HepG2 (cell line): ENCODE measurements at regions not wholly inside any gene's neighbourhood (a gene's known extent, or its start where the extent isn't known, plus 50 kb on each side); places are given as distances from the start of the nearest gene placed in this dataset.

Source experiments
- ATAC-seq: fragments of 200-7000 bp; cut with Tn5 transposase; 3 replicates; pipeline ENCODE4 v1.9.1; 2020; ENCODE audit warnings: mild to moderate bottlenecking, moderate library complexity
- BruUV-seq: library from RNA; stranded (reverse); fragments of 400-500 nt; replicated peaks from 2 replicates; lab custom pipeline; 2021; lab: Mats Ljungman, UMichigan
- CTCF ChIA-PET: fragments of 300-600 bp; formaldehyde crosslinking; extraction: SDS; loops from one replicate; lab custom pipeline; 2021; ENCODE audit warnings: low total read pairs, inconsistent platforms, low intra/inter-chr PET ratio; lab: Yijun Ruan, JAX
- POLR2A ChIA-PET: fragments of 350-600 bp; sonication (Branson Sonifier 250); formaldehyde crosslinking; loops from one replicate; lab custom pipeline; 2020; ENCODE audit warnings: antibody characterized with exemption, inconsistent platforms; lab: Yijun Ruan, JAX
- DNase-seq: peaks from one replicate; pipeline ENCODE4 v3.0.0-alpha.2; 2015; ENCODE audit warnings: low spot score
- FAIRE-seq: peaks from 3 replicates; lab custom pipeline; 2011; peaks lifted over from hg19 to GRCh38; lab: Jason Lieb, UNC
- H2AFZ ChIP-seq: one replicate; pipeline ENCODE4 v1.6.1; 2011; ENCODE audit warnings: low read length, inconsistent platforms
- H3K27ac ChIP-seq: fragments of 300-600 bp; 3 replicates; pipeline ENCODE4 v1.8.0; 2011; ENCODE audit warnings: mixed run types, mild to moderate bottlenecking, mixed read lengths, low read length, inconsistent platforms; ENCODE audit not compliant: insufficient read depth; ENCODE audit errors: extremely low read length
- H3K27me3 ChIP-seq, 2 experiments: fragments of 200-600 bp in 1 of 2; 2 replicates in 1 of 2; 3 replicates in 1 of 2; pipeline versions ENCODE4 v1.6.0 to v1.8.0; 2011; ENCODE audit warnings: low read length in 2 of 2, mild to moderate bottlenecking in 2 of 2, moderate library complexity in 2 of 2, inconsistent platforms in 1 of 2; ENCODE audit not compliant: insufficient read depth in 2 of 2, control insufficient read depth in 1 of 2
- H3K36me3 ChIP-seq, 2 experiments: fragments of 200-600 bp in 1 of 2; replicated peaks in 1 of 2; 2 replicates in 1 of 2; 3 replicates in 1 of 2; pipeline versions ENCODE4 v1.5.1 to v1.8.0; 2011; ENCODE audit warnings: low read length in 2 of 2, inconsistent platforms in 1 of 2; ENCODE audit not compliant: insufficient read depth in 2 of 2, control insufficient read depth in 1 of 2
- H3K4me1 ChIP-seq: 2 replicates; pipeline ENCODE4 v1.5.1; 2012; ENCODE audit warnings: low read length, inconsistent platforms; ENCODE audit not compliant: insufficient read depth
- H3K4me2 ChIP-seq: 2 replicates; pipeline ENCODE4 v1.6.0; 2011; ENCODE audit warnings: low read depth, low read length, inconsistent platforms
- H3K4me3 ChIP-seq, 3 experiments: fragments of 200-600 bp in 1 of 3; sonication (generic), shearing (Covaris generic) in 1 of 3; replicated peaks in 1 of 3; 2 replicates each; pipeline ENCODE4 v1.5.1; 2011 to 2016; ENCODE audit warnings: low read length in 3 of 3, inconsistent platforms in 2 of 3, low read depth in 2 of 3, mild to moderate bottlenecking in 2 of 3, control low read depth in 1 of 3, mixed read lengths in 1 of 3; ENCODE audit not compliant: insufficient read depth in 1 of 3
- H3K79me2 ChIP-seq: one replicate; pipeline ENCODE4 v1.6.1; 2011; ENCODE audit warnings: low read length, inconsistent platforms; ENCODE audit not compliant: insufficient read depth
- H3K9ac ChIP-seq: 2 replicates; pipeline ENCODE4 v1.6.0; 2011; ENCODE audit warnings: mild to moderate bottlenecking, low read depth, low read length, inconsistent platforms; ENCODE audit not compliant: insufficient read depth
- H3K9me3 ChIP-seq: 2 replicates; pipeline ENCODE4 v1.5.1; 2012; ENCODE audit warnings: mild to moderate bottlenecking, low read length
- H4K20me1 ChIP-seq: 2 replicates; pipeline ENCODE4 v1.6.0; 2011; ENCODE audit warnings: inconsistent platforms, mild to moderate bottlenecking, low read length, moderate library complexity; ENCODE audit not compliant: insufficient read depth
- BCLAF1 ChIP-seq: fragments of 450-650 bp; IDR thresholded peaks from 2 replicates; pipeline ENCODE4 v1.6.1; 2017; ENCODE audit warnings: mild to moderate bottlenecking
- ZBTB8A ChIP-seq: sonication (generic); formaldehyde crosslinking; IDR thresholded peaks from 2 replicates; pipeline ENCODE4 v1.4.0; 2020; ENCODE audit warnings: mild to moderate bottlenecking, low read depth, missing genetic modification reagents, borderline replicate concordance
- ZFAT ChIP-seq: sonication (generic); formaldehyde crosslinking; conservative IDR thresholded peaks from 2 replicates; pipeline ENCODE4 v1.8.1; 2023; ENCODE audit warnings: missing genetic modification reagents, inconsistent platforms
- ZFYVE20 ChIP-seq: sonication (generic); formaldehyde crosslinking; IDR thresholded peaks from 2 replicates; pipeline ENCODE4 v1.8.0; 2023; ENCODE audit warnings: low read depth, mild to moderate bottlenecking, moderate library complexity, missing genetic modification reagents, borderline replicate concordance
- ZIK1 ChIP-seq: sonication (generic); formaldehyde crosslinking; IDR thresholded peaks from 2 replicates; pipeline ENCODE4 v1.5.0; 2020; ENCODE audit warnings: mild to moderate bottlenecking, low read depth, missing genetic modification reagents, borderline replicate concordance
- ZNF160 ChIP-seq: sonication (generic); formaldehyde crosslinking; IDR thresholded peaks from 2 replicates; pipeline ENCODE4 v1.8.0; 2022; ENCODE audit warnings: mild to moderate bottlenecking, inconsistent platforms, missing genetic modification reagents
- ZNF230 ChIP-seq: sonication (generic); formaldehyde crosslinking; IDR thresholded peaks from 2 replicates; pipeline ENCODE4 v1.4.0; 2020; ENCODE audit warnings: mild to moderate bottlenecking, missing genetic modification reagents
- ZNF441 ChIP-seq: sonication (generic); formaldehyde crosslinking; IDR thresholded peaks from 2 replicates; pipeline ENCODE4 v1.7.0; 2021; ENCODE audit warnings: missing genetic modification reagents, borderline replicate concordance
- ZNF512 ChIP-seq: sonication (generic); formaldehyde crosslinking; IDR thresholded peaks from 2 replicates; pipeline ENCODE4 v1.4.0; 2020; ENCODE audit warnings: mild to moderate bottlenecking, missing genetic modification reagents
- ZNF557 ChIP-seq: sonication (generic); formaldehyde crosslinking; IDR thresholded peaks from 2 replicates; pipeline ENCODE4 v1.4.0; 2020; ENCODE audit warnings: missing genetic modification reagents
- ZNF564 ChIP-seq: sonication (generic); formaldehyde crosslinking; IDR thresholded peaks from 2 replicates; pipeline ENCODE4 v1.8.1; 2023; ENCODE audit warnings: mild to moderate bottlenecking, missing genetic modification reagents
- ZNF598 ChIP-seq: sonication (generic); formaldehyde crosslinking; IDR thresholded peaks from 2 replicates; pipeline ENCODE4 v1.5.1; 2020; ENCODE audit warnings: mild to moderate bottlenecking, missing genetic modification reagents, borderline replicate concordance
- WGBS: methylation state at CpG from one replicate; pipeline ENCODE4 v1.1.6; 2017; ENCODE audit warnings: low lambda C conversion rate; 5-methylcytosine and 5-hydroxymethylcytosine counted together
- in situ Hi-C: cut with HindIII; loops from 2 replicates; pipeline ENCODE4 v1.10.0; 2017; ENCODE audit warnings: low pct_unique_long_range_greater_than_20kb; ENCODE audit not compliant: extremely low pct_ligation_motif_present
- intact Hi-C: fragments of 100-400 bp; cut with micrococcal nuclease; formaldehyde crosslinking; loops from one replicate; pipeline ENCODE4 v1.10.0; 2022; ENCODE audit not compliant: unreplicated experiment

- H3K4me2 ChIP-seq: no peak overlapping the region
- H2AFZ ChIP-seq: no peak overlapping the region
- ATAC-seq: no peak
- FAIRE-seq: no peak
- no peaks in the 10 kb centered on the region for H4K20me1 ChIP-seq
- ChIA-PET CTCF (no interaction called here), POLR2A (no interaction called here)
- H3K4me3 ChIP-seq: no peak overlapping the region
- H3K79me2 ChIP-seq: no peaks in the 10 kb centered on the region
- no peaks in the 10 kb centered on the region for H3K36me3 ChIP-seq
- H3K27me3 ChIP-seq: no peaks in the 10 kb centered on the region
- DNase-seq: no peak
- H3K27ac ChIP-seq: no peak overlapping the region
- intact Hi-C loops: no loop called here
- H3K4me1 ChIP-seq: no peaks in the 10 kb centered on the region
- H3K9ac ChIP-seq: no peak overlapping the region
- no TSS peak for BruUV-seq
- TF ChIP-seq BCLAF1 (no peak), ZNF441 (CRISPR knock-in tag) (no peak), ZIK1 (CRISPR knock-in tag) (no peak)
- WGBS: 1% methylated on average over 1 of the region's 1 CpG
- in situ Hi-C loops: no loop called here
- H3K9me3 ChIP-seq: no peaks in the 10 kb centered on the region
These were observed 402.5 kb upstream of the FKBP1C start for GRCh38 chr6:62808565-62809293.

DNA sequence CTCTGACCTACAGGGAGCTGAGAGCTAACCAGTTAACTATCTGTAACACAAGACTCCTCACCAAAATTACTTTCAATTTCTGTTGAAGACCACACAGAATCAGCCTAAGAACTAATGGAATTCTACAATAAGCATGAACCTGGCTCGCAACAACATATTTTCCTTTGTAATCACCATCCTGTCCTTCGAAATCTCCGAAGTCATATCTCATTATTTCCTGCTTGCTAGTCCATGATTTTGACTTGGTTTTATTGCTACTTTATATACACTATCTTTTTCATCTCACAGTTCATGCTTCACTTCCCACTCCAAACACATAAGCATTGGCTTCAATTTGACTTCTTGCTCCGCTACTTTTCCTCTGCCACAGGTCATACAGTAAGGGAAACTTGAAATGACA is 405.8 kb upstream of the FKBP1C start:
- no peak overlapping the region for H2AFZ ChIP-seq
- H3K4me2 ChIP-seq: no peak overlapping the region
- H3K4me3 ChIP-seq: no peak overlapping the region
- H3K9me3 ChIP-seq: no peaks in the 10 kb centered on the region
- no peaks in the 10 kb centered on the region for H3K36me3 ChIP-seq
- H3K4me1 ChIP-seq: no peaks in the 10 kb centered on the region
- 3% methylated on average over 4 of the region's 4 CpGs for WGBS
- no peak for FAIRE-seq
- no peak for ATAC-seq
- no peaks in the 10 kb centered on the region for H3K79me2 ChIP-seq
- H3K27me3 ChIP-seq: no peaks in the 10 kb centered on the region
- DNase-seq: no peak
- H3K9ac ChIP-seq: no peak overlapping the region
- intact Hi-C loops (no loop called here), in situ Hi-C loops (no loop called here)
- ChIA-PET POLR2A (no interaction called here), CTCF (no interaction called here)
- no TSS peak for BruUV-seq
- H4K20me1 ChIP-seq: no peaks in the 10 kb centered on the region
- no peak overlapping the region for H3K27ac ChIP-seq
- TF ChIP-seq ZNF512 (CRISPR knock-in tag) (no peak), ZNF160 (no peak), ZFAT (CRISPR knock-in tag) (no peak), ZNF598 (CRISPR knock-in tag) (no peak), ZFYVE20 (CRISPR knock-in tag) (no peak), ZBTB8A (CRISPR knock-in tag) (no peak), ZNF230 (no peak), ZNF564 (CRISPR knock-in tag) (no peak), ZNF557 (CRISPR knock-in tag) (no peak)
